ENCODE measurements at regions not wholly inside any gene's neighbourhood (a gene's known extent, or its start where the extent isn't known, plus 50 kb on each side); places are given as distances from the start of the nearest gene placed in this dataset.
"Not testable (repeated sequence)": the region's sequence is repeated elsewhere in the genome, so short reads cannot be mapped to it uniquely, and the experiment has no call there.

DNA sequence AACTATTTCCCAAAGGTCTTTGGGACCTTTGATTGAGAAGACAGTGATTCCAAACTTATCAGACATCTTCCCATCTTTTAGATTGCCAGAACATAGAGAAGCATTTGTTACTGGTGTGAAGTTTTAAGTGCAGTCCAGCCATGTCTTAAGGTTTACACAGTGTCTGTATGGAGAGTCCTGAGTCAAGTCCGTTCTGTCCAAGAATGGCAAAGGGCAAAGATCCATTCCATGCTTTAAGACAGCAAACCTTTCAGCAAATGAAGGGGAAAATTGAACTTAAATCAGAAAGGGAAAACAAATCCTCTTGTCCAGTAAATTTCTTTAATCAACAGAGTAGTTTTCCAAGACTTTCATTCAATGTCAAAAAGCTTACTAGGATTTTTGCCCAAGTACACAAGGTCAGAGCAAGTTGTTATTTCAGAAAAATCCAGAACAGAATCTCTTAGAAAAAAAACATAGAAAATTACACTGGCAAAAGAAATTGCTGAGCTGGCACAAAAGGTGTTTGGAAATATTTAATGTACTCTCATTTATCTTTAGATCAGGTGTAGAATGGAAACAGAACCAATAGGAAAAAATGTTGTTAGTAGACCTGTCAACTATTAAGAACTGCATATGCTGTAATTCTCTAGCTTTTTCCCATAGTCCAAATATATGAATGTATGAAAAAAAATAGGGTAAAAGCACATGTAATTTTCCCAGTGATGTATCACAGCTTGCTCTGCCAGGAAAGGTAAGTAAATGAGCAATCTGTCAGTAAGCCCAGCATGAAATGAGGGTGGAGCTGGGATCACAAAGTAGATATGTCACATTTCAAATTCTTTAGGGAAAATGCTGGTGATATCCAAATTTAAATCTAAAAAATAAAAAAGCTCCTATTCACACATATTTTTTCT is 1099.9 kb downstream of the TUSC7 start:
- DNase-seq = no peak

DNA sequence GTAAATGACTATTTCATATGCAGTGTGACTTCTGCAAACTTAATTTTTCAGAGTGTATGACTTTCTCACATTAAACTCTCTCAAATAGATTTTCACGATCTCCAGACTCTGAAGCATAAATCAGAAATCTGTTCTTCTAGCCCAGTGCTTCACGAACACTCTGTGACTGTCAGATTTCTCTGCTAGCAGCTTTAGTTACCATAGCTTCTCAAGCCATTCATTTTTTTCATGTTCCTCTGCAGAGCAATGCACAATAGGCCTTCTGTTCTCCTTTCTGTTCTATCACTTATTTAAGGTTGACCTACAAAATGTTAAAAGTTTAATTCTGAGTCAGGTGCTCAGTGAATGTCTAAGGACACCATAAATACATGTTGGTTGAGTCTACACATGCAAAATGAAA is 1102.2 kb downstream of the TUSC7 start:
- no peak for DNase-seq

DNA sequence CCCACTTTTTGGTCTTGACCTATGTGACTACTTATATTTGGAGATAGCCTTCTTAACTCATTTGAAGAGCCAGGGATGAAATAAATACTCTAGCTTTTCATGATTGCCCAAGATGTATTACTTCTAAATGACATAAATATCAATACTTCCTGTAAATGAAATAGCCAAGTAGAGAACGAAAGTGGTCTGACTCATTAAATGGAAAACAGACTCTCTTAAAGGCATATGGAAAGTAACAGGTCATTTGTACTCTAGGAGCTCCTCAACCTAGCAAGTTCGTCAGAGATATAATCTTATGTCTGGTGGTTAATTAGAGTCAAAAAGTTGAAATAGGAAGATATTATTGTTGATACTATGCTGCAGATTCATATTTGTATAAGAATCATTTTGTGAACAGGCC is 1105.4 kb downstream of the TUSC7 start:
- no peak for DNase-seq

DNA sequence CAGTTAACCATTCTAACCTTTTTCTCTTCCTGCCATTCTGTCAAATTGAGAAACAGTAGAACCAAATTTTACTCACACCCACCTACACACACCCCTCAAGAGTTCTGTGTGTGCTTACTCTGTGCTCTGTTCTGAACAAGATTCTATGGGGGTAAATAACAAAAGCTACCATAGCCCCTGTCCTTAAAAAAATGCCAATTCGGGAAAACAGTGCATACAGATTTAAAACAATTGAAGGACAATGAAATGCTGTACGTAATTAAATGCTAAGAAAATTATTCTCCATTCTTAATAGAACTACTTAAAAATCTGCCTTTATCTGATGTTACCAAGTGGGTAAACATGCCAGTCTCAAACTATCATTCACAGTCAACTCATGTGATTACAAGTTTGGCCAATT is 1107.5 kb downstream of the TUSC7 start:
- no peak for DNase-seq

DNA sequence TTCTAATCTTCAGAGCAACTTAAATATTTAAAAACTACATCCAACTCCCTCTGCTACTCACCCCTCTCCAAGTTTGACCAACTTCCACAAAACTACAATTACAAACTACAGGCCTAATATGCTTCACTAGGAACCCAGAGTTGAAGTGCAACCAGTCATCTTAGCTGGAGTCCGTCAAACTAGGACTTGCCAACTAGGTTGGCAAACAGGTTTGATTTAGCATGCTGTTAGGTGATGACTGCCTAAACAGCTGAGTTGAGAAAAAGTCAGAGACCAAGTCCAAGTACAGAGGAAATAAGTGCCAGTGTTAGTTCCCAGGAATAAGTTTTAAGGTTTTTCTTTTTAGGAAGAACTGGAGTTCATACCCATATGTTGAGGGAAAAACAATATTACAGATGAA is 1109.0 kb downstream of the TUSC7 start:
- no peak for DNase-seq

DNA sequence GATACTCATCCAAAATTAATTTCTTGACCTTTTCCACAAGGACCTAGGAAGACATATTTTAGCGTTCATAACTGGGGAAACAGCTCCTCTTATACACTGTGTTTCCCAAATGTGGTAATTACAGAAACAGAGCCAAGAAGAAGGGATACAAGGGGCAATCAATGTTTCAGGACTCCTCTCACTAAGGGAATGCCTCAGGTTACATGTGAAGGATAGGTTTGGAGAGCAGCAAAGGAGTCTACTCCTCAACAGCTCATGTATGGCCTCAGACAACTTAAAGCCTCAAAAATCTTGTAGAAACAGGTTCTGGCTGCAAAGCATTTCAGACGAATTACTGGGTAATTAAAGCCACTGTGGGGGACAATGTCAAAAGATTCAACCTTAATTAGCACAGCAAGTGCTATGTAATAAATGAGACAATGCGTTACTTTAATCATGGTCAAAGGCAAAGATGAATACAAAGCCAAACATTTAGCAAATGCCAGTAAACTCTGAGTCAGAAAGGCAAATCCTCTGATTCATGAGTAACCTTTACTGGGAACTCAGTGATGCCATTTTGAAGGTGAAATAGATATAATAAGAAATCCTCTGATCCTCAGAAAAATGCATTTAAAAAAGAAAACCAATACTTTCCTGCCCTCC is 1111.2 kb downstream of the TUSC7 start:
- DNase-seq = no peak

DNA sequence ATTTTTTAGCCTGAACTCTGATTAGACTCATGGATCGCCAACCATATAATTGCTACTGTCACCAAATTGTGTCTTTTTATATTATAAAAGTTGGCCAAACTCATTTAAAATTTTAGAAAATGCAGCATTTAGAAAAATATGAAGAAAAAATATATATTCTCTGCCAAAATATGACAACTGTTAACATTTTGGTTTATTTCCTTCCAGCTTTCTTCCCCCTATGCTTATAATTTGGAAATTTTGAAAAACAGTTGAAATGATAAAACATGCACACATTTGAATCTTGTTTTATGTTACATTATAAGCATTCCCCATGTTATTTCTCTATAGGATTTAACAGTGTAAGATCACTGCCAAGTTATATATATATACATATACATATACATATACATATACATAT is 1112.8 kb downstream of the TUSC7 start:
- no peak for DNase-seq

DNA sequence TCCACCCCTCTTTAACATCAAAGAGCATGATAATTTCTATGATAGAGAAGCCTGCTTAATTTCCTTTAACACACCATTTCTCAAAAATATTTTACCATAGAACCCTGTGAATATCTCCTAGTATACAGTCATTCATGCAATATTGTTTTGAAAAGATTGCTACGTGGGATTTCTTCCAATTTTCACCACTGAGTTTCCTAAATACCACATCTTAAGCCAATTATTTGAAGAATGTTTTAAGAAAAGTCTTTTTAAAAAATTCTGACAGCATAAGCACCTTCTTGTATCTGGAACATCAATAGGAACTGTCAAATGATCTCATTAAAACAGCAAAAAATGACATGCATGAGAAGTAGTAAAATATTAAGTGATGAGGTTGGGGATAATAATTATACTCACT is 1126.7 kb downstream of the TUSC7 start:
- no peak for DNase-seq

DNA sequence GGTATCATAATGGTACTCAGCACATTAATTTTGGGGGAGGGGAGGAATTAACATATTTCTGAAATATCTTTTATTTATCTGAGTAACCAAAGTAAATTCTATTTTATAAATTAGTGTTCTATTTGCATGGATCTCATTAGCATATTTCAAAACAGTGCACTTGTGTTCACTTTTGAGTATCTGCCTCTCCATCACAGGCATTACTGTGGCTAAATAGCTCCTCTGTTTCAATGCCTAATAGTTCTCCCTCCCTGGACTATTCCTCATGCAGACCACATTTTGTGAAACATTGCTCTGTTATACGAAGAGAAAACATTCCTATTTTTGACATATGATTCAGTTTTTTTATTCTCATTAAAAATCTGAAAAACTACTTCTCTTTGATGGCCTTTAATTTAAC is 1127.8 kb downstream of the TUSC7 start:
- no peak for DNase-seq

DNA sequence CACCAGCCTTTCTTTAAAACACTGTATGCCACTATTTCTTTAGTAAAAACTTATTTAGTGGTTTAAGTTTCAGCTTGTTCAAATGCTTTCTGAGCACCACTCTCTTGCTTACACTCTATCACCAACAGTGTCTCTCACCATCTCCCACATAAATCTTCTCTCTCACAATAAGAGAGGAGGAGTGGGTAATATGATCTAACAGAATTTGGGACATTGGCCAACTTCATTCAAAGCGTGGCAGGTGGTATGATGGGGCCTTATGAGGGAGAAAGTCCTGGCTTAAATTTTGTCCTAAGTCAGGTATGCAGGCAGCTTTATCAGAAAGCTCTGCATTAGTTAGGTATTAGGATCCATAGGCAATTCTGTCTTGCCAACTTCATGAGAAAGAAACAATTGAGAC is 1132.5 kb downstream of the TUSC7 start:
- DNase-seq = no peak

DNA sequence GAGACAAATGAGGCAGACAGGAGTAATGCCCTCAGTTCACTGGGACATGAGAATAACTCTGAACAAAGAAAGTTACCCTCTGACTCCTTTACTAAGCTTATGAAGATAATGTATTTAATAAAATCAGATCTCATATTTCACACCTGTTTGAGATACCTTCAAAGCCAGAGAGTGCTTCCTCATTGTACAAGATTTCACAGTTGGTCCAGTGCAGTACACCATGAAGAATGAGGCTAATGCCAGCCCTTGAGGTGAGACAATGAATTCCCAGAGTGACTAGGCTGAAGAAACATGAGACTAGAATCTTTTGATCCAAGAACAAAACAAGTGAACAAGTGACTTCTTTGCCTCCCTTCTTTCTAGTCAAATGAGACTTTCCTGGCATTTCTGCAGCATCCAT is 1133.8 kb downstream of the TUSC7 start:
- DNase-seq = no peak

DNA sequence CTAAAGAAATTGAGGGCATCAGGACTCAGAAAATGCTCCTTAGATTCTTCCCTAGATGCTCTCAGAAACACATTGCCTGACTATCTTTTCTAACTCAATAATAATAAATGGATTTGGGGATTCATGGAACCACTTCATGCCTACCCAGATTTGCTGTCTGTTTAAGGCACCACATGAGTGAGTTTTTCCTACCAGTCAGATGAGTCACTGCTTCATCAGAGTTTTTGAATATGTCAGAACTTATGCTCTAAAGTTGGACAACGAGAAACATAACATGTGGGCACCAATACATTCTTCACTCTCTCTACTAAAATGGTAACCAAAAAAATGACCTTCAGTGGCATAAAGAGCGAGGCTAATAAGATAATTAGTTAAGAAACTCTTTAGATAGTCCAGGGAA is 1135.1 kb downstream of the TUSC7 start:
- no peak for DNase-seq

DNA sequence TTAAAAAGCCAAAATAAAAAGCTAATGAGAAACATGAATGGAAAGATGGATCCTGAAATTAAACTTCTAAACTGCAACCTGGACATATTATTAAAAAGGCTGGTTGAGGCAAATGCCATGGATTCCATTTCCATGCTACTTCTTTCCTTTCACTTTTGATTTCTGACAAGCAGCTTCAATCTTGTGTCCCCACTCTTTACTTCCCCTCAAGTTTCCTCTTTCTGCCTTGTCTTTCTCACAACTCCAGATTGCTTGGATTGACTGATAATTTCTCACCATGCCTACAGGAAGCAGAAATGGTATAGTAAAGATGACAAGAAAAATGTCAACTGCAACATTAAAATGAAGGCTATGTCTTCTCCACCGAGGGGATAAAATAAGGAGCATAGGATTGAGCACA is 1136.7 kb downstream of the TUSC7 start:
- no peak for DNase-seq

DNA sequence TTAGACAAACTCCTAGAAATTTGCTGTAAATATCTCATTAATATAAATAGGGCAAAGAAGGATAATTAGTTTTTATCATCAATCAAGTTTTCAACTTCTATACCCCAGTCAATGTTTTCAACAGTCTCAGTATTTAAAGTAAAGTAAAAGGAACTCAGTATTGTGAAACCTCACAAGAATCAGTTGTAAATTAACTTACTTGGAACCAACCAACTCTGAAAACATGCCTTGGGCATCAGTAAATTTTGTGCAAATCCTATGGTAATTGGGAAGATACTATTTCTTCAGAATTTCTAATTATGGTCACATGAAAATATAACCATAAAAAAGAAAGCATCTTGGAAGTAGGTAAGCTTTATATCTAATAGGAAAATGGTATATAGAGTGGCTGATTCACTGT is 1139.0 kb downstream of the TUSC7 start:
- no peak for DNase-seq

DNA sequence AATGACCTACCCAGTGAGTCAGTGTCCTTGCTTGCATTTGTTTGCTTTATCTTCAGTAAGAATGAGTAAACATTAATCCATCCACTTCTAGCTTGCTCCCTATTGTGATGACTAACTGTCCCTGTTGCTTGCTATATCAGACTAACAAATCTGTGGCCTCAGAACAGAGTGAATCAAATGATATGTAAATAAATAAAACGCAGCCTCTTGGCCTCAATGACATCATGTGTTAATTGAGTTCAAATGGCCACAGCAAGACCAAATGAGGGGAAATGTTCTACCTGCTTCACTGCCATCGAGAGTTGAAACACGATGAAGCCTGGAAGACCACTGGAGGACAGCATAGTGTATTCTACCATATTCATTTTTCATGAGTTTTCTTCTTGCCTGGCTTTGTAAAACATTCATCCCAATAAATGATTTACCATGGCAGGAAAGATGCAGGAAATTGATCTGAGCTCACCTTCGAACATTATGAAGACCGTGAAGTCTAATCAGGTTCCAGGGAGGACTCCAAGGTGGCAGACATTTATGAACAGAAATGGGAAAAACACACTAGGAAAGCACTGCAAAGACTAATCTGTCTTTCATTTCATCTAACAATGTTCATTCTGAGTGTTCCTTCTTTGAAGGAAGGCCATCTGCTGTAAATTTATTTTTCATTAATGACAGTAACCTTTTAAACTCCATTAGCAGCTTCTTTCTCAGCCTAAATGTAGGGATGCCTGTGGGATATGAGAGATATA is 1144.5 kb downstream of the TUSC7 start:
- no peak for DNase-seq

DNA sequence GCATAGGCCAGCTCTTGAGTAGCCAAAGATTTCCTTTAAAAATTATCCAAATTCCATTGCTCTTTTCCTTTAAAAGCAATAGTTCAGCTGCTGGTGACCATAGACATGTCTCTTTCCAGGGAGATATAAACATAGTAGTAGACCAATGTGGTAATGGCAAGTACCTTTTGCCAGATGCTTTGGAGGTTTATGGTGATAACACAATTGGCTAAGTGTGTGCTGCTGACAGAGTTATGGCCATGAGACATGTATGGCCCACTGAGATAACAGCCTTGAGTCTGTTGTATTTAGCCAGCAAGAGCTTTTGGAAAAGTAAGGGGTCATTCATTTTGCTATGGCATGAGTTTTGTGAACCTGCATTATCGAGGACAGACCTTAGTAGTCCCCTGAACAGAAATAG is 1146.8 kb downstream of the TUSC7 start:
- DNase-seq = no peak

DNA sequence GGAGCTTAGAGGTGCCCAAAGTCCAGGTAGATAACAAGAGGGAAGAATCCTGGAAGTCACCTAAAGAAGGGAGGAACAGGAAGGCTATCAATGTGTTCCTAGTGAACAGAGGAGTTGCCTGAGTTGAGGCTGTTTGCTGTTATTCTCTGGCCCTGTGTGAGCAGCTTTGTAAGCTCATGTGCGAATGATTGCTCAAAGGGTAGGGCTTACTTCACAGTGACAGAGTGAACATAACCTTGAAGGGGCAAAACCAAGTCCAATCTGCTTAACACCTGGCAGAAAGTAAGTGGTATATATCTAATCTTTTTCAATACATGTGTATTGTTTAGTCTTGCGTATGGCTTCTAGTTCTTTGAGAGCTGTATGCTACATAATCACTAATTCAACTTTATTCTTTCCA is 1153.6 kb downstream of the TUSC7 start:
- DNase-seq = no peak

DNA sequence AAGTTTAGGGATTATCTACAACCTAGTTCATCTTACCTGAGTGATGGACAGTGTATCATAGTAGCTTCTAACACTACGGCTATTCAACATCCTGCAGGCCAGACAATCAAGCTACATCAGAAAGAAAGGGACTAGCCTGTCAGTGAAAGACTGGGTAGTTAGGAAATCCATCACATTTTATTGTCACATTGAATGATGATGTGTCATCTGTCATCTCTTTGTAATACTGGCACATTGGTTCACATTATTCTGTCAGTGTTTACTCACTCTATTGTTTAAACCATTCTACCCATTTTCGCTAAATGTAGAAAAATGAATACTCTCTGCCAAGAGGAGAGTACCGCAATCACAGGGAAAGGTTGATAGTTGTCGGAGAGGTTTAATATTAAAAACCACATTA is 1155.8 kb downstream of the TUSC7 start:
- DNase-seq = no peak

DNA sequence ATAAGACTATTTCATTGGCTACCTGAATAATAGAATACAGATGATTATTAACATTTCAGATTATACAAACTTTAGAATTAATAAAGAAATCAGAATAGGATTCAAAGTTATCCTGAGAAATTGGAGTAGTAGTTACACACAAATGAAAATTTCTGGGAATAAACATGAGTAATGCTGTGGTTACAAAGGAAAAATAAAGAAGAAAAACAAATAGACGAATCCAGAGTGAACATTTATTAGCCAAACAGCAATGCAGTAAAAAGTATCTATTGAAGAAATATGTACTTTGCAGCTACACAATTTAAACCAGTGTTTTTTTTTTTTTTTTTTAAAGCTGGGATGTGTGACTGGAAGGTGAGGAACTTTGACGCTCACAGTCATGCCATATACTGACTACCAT is 1159.2 kb downstream of the TUSC7 start:
- no peak for DNase-seq

DNA sequence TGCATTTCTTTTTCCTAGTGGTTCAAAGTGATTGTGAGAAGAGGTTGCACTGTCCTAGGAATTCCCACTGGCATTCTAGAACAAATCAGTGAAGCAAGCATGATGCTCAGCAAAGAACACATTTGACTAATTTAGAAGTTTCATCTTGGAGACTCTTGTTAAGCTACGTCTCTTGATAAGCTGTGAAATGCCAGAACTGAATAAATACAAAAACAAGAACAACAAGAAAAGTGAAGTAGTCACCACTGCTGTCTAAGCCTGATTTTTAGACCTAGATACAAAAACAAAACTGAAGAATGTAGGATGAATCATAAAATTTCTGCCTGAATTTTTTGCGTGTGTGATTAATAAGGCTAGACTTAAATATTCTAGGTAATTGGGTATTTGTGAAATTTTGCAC is 1162.4 kb downstream of the TUSC7 start:
- no peak for DNase-seq

DNA sequence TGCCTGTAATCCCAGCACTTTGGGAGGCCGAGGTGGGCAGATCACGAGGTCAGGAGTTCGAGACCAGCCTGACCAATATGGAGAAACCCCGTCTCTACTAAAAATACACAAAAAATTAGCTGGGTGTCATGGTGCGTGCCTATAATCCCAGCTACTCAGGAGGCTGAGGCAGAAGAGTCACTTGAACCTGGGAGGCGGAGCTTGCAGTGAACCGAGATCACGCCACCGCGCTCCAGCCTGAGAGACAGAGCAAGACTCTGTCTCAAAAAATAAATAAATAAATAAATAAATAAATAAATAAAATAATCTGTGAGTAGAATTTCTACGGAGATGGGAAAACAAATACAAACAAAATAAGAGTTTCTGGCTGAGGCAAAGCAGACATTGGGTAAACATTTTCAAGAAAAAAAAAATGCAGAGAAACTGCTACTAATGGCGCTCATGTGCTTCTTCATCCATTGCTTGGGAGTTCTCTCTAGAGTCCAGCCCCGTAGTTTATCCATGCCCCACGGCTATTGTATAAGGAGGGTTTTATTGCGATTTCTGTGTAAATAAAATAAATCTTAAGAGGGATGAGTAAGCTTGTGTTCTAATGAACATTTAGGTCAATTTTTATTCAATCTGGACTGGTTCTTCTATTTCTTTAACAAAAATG is 1161.9 kb downstream of the IGSF11 start:
- not testable (repeated sequence) for DNase-seq

DNA sequence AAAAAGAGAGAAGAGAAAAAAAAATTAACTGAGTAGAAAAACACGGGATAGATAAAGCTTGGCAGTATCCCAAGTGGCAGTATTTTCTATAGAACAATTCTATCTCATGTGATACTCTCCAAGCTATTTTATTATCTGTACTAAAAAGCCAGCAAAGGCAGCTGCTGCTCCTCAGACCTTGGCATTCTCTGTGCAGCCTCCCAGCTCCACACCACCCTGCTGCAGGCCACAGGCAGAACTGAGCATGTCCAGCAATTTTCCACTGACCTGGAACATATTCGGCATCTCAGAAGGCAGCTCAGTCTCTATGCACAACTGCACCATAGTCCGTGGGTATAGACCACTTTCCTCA is 1161.4 kb downstream of the IGSF11 start:
- no peak for DNase-seq

DNA sequence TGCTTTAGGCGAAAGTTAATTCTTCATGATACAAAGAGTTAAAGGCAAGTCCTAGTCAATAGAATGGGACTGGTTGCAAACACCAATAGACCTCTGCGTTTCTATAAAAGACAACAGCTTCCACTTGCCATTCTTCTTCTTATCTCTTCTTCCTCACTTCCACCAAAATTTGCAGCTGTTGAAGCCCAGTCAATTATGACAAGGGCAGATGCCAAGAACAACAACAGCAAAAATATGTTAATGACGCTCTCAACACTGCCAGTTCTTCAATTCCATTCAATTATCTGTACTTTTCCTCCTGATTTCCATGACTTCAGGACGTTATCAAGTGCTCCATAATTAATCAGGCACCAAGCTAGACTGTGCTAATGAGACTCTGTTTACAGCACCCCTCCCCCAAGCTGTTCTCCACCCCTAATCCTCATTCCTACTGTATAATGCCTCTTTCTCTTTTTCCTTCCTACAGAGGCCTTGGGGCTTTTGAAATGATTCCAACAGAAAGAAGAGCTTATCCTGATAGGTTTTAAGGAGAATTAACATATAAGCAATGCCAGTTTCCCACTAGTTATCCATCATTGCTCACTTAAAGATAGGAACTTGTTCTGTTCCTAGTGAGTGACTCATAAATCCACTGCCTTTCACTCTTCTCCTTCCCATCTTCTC is 1160.5 kb downstream of the IGSF11 start:
- no peak for DNase-seq

All from stimulated activated CD4-positive, alpha-beta T cell treated with anti-CD3 and anti-CD28 coated beads, Interleukin-1b, Interleukin-23, amount 100 ng/mL, for 48 hours (primary cell).